Neuronal stem cell (in vitro differentiated cells): ENCODE measurements at regions not wholly inside any gene's neighbourhood (a gene's known extent, or its start where the extent isn't known, plus 50 kb on each side); places are given as distances from the start of the nearest gene placed in this dataset.

Experiments used
- DNase-seq: peaks from one replicate; pipeline ENCODE4 v3.0.0-alpha.2; 2013; ENCODE audit warnings: low spot score
- H2AFZ ChIP-seq: one replicate; pipeline ENCODE4 v1.6.1; 2013; ENCODE audit warnings: mild to moderate bottlenecking, low read length, inconsistent platforms
- H2AK5ac ChIP-seq: 2 replicates; pipeline ENCODE4 v1.6.1; 2013; ENCODE audit warnings: low read depth, mild to moderate bottlenecking, inconsistent platforms, low read length, moderate library complexity, mixed read lengths
- H2BK120ac ChIP-seq: 2 replicates; pipeline ENCODE4 v1.6.1; 2013; ENCODE audit warnings: low read depth, mild to moderate bottlenecking, inconsistent platforms, low read length, moderate library complexity, mixed read lengths
- H2BK12ac ChIP-seq: one replicate; pipeline ENCODE4 v1.6.1; 2013; ENCODE audit warnings: low read length, inconsistent platforms
- H2BK15ac ChIP-seq: 2 replicates; pipeline ENCODE4 v1.6.1; 2013; ENCODE audit warnings: mild to moderate bottlenecking, low read length, inconsistent platforms, mixed read lengths
- H2BK5ac ChIP-seq: one replicate; pipeline ENCODE4 v1.6.1; 2013; ENCODE audit warnings: inconsistent platforms, mild to moderate bottlenecking, low read length, moderate library complexity
- H3K14ac ChIP-seq: one replicate; pipeline ENCODE4 v1.6.1; 2013; ENCODE audit warnings: low read length, inconsistent platforms
- H3K18ac ChIP-seq: 2 replicates; pipeline ENCODE4 v1.6.1; 2013; ENCODE audit warnings: low read length, inconsistent platforms
- H3K23ac ChIP-seq: 2 replicates; pipeline ENCODE4 v1.6.1; 2013; ENCODE audit warnings: low read depth, mild to moderate bottlenecking, mixed read lengths, low read length, inconsistent platforms; ENCODE audit not compliant: poor library complexity
- H3K27ac ChIP-seq: replicated peaks from 3 replicates; pipeline ENCODE4 v1.5.1; 2013; ENCODE audit warnings: low read length, inconsistent platforms
- H3K27me3 ChIP-seq, 3 experiments: 2 replicates each; pipeline ENCODE4 v1.6.1; 2013; ENCODE audit warnings: low read length in 3 of 3, mild to moderate bottlenecking in 2 of 3, inconsistent platforms in 1 of 3, low read depth in 1 of 3, mixed read lengths in 1 of 3, moderate library complexity in 1 of 3; ENCODE audit not compliant: control insufficient read depth in 3 of 3, insufficient read depth in 3 of 3
- H3K36me3 ChIP-seq, 2 donors: replicated peaks in 1 of 2; 2 replicates each; pipeline ENCODE4 v1.6.1; 2013; ENCODE audit warnings: low read length in 2 of 2; ENCODE audit not compliant: control insufficient read depth in 2 of 2, insufficient read depth in 2 of 2
- H3K4ac ChIP-seq: 2 replicates; pipeline ENCODE4 v1.6.1; 2013; ENCODE audit warnings: inconsistent platforms, mild to moderate bottlenecking, low read length, moderate library complexity
- H3K4me1 ChIP-seq, 2 donors: 1 replicate in 1 of 2; 2 replicates in 1 of 2; pipeline ENCODE4 v1.6.1; 2013; ENCODE audit warnings: low read length in 2 of 2, low read depth in 1 of 2; ENCODE audit not compliant: control insufficient read depth in 2 of 2, insufficient read depth in 1 of 2
- H3K4me2 ChIP-seq: one replicate; pipeline ENCODE4 v1.6.1; 2013; ENCODE audit warnings: mild to moderate bottlenecking, low read length, inconsistent platforms; ENCODE audit not compliant: insufficient read depth, poor library complexity, severe bottlenecking
- H3K4me3 ChIP-seq, 2 donors: 2 replicates each; pipeline ENCODE4 v1.5.1; 2013; ENCODE audit warnings: low read length in 2 of 2, mild to moderate bottlenecking in 2 of 2, inconsistent platforms in 1 of 2, moderate library complexity in 1 of 2
- H3K79me1 ChIP-seq: one replicate; pipeline ENCODE4 v1.6.1; 2013; ENCODE audit warnings: low read depth, mild to moderate bottlenecking, inconsistent platforms, low read length, moderate library complexity
- H3K9ac ChIP-seq: one replicate; pipeline ENCODE4 v1.6.1; 2013; ENCODE audit warnings: mild to moderate bottlenecking, low read depth, low read length, inconsistent platforms; ENCODE audit not compliant: poor library complexity
- H3K9me3 ChIP-seq, 2 donors: replicated peaks in 1 of 2; 2 replicates each; pipeline versions ENCODE3 to v1.6.1; 2013; ENCODE audit warnings: low read length in 2 of 2, mild to moderate bottlenecking in 2 of 2, inconsistent platforms in 1 of 2, low read depth in 1 of 2, mixed read lengths in 1 of 2, moderate library complexity in 1 of 2; ENCODE audit not compliant: control insufficient read depth in 2 of 2, insufficient read depth in 1 of 2
- H4K8ac ChIP-seq: one replicate; pipeline ENCODE4 v1.6.1; 2013; ENCODE audit warnings: low read depth, mild to moderate bottlenecking, inconsistent platforms, low read length, moderate library complexity
- H4K91ac ChIP-seq: one replicate; pipeline ENCODE4 v1.6.1; 2013; ENCODE audit warnings: low read length, low read depth, mild to moderate bottlenecking, inconsistent platforms; ENCODE audit not compliant: poor library complexity
- WGBS, 2 donors: extraction: QIAGEN DNeasy Blood & Tissue Kit; methylation state at CpG; one replicate each; pipeline ENCODE4 v1.1.7; 2013; ENCODE audit warnings: missing lambda C conversion rate in 2 of 2, mixed read lengths in 1 of 2; ENCODE audit not compliant: insufficient read length in 2 of 2, insufficient replicate concordance in 1 of 2; ENCODE audit errors: extremely low coverage in 2 of 2; 5-methylcytosine and 5-hydroxymethylcytosine counted together

GRCh38 chrX:23185951-23186350, 148.7 kb upstream of the PTCHD1 start:
- WGBS, 2 donors: no CpG with 5 or more reads among the region's 1 CpG
- H3K4ac ChIP-seq: no peak overlapping the region
- H2BK120ac ChIP-seq: no peak overlapping the region
- no peak overlapping the region for H3K4me3 ChIP-seq
- H3K9me3 ChIP-seq: no peaks in the 10 kb centered on the region
- no peak overlapping the region for H4K91ac ChIP-seq
- H2AK5ac ChIP-seq: no peak overlapping the region
- no peak overlapping the region for H2BK15ac ChIP-seq
- no peaks in the 10 kb centered on the region for H3K36me3 ChIP-seq
- no peak overlapping the region for H3K18ac ChIP-seq
- H2BK5ac ChIP-seq: no peak overlapping the region
- no peak for DNase-seq
- H3K79me1 ChIP-seq: no peaks in the 10 kb centered on the region
- no peak overlapping the region for H3K14ac ChIP-seq
- no peak overlapping the region for H3K27ac ChIP-seq
- no peak overlapping the region for H2AFZ ChIP-seq
- no peak overlapping the region for H3K9ac ChIP-seq
- H2BK12ac ChIP-seq: no peak overlapping the region
- H3K23ac ChIP-seq: no peak overlapping the region
- H3K4me1 ChIP-seq: no peaks in the 10 kb centered on the region
- H4K8ac ChIP-seq: no peak overlapping the region
- H3K4me2 ChIP-seq: no peak overlapping the region
- H3K27me3 ChIP-seq: no peaks in the 10 kb centered on the region

- H2BK15ac ChIP-seq: no peak overlapping the region
- DNase-seq: no peak
- no CpG with 5 or more reads among the region's 5 CpGs for WGBS, 2 donors
- H3K18ac ChIP-seq: no peak overlapping the region
- H3K79me1 ChIP-seq: no peaks in the 10 kb centered on the region
- no peaks in the 10 kb centered on the region for H3K4me1 ChIP-seq
- H3K4ac ChIP-seq: no peak overlapping the region
- no peak overlapping the region for H4K91ac ChIP-seq
- no peak overlapping the region for H3K4me3 ChIP-seq
- H2AFZ ChIP-seq: no peak overlapping the region
- H2BK120ac ChIP-seq: no peak overlapping the region
- H2AK5ac ChIP-seq: no peak overlapping the region
- H3K27me3 ChIP-seq: no peaks in the 10 kb centered on the region
- no peak overlapping the region for H3K27ac ChIP-seq
- no peak overlapping the region for H2BK12ac ChIP-seq
- H3K9ac ChIP-seq: no peak overlapping the region
- no peak overlapping the region for H3K14ac ChIP-seq
- no peak overlapping the region for H3K23ac ChIP-seq
- H3K9me3 ChIP-seq: no peaks in the 10 kb centered on the region
- no peaks in the 10 kb centered on the region for H3K36me3 ChIP-seq
- H4K8ac ChIP-seq: no peak overlapping the region
- no peak overlapping the region for H3K4me2 ChIP-seq
- H2BK5ac ChIP-seq: no peak overlapping the region
These were observed 146.8 kb upstream of the PTCHD1 start for GRCh38 chrX:23187819-23188218.

GRCh38 chrX:23194885-23195554, 139.6 kb upstream of the PTCHD1 start:
- H3K4me1 ChIP-seq: no peaks in the 10 kb centered on the region
- H2BK12ac ChIP-seq: no peak overlapping the region
- H2BK120ac ChIP-seq: no peak overlapping the region
- H3K18ac ChIP-seq: no peak overlapping the region
- H3K4me3 ChIP-seq: no peak overlapping the region
- H2AFZ ChIP-seq: no peak overlapping the region
- H4K91ac ChIP-seq: no peak overlapping the region
- H4K8ac ChIP-seq: no peak overlapping the region
- no peaks in the 10 kb centered on the region for H3K9me3 ChIP-seq
- no CpG with 5 or more reads among the region's 3 CpGs for WGBS, 2 donors
- no peak overlapping the region for H2BK5ac ChIP-seq
- H3K4me2 ChIP-seq: no peak overlapping the region
- no peak overlapping the region for H3K9ac ChIP-seq
- H3K4ac ChIP-seq: no peak overlapping the region
- no peak overlapping the region for H3K23ac ChIP-seq
- DNase-seq: no peak
- H2AK5ac ChIP-seq: no peak overlapping the region
- H2BK15ac ChIP-seq: no peak overlapping the region
- no peak overlapping the region for H3K14ac ChIP-seq
- H3K27me3 ChIP-seq: no peaks in the 10 kb centered on the region
- no peaks in the 10 kb centered on the region for H3K36me3 ChIP-seq
- H3K79me1 ChIP-seq: no peaks in the 10 kb centered on the region
- H3K27ac ChIP-seq: no peak overlapping the region

GRCh38 chrX:23195761-23196160, 138.9 kb upstream of the PTCHD1 start:
- no peak overlapping the region for H4K8ac ChIP-seq
- H3K23ac ChIP-seq: no peak overlapping the region
- H3K27ac ChIP-seq: no peak overlapping the region
- no peak for DNase-seq
- H2BK5ac ChIP-seq: no peak overlapping the region
- H3K79me1 ChIP-seq: no peaks in the 10 kb centered on the region
- H2BK12ac ChIP-seq: no peak overlapping the region
- H3K27me3 ChIP-seq: no peaks in the 10 kb centered on the region
- H2AFZ ChIP-seq: no peak overlapping the region
- no peak overlapping the region for H3K14ac ChIP-seq
- no peaks in the 10 kb centered on the region for H3K36me3 ChIP-seq
- no peak overlapping the region for H3K4ac ChIP-seq
- H3K4me2 ChIP-seq: no peak overlapping the region
- H3K4me1 ChIP-seq: no peaks in the 10 kb centered on the region
- H3K9me3 ChIP-seq: no peaks in the 10 kb centered on the region
- H2BK15ac ChIP-seq: no peak overlapping the region
- H3K9ac ChIP-seq: no peak overlapping the region
- no CpG with 5 or more reads among the region's 1 CpG for WGBS, 2 donors
- no peak overlapping the region for H3K18ac ChIP-seq
- no peak overlapping the region for H4K91ac ChIP-seq
- H3K4me3 ChIP-seq: no peak overlapping the region
- H2BK120ac ChIP-seq: no peak overlapping the region
- no peak overlapping the region for H2AK5ac ChIP-seq
